ENCODE measurements at regions not wholly inside any gene's neighbourhood (a gene's known extent, or its start where the extent isn't known, plus 50 kb on each side); places are given as distances from the start of the nearest gene placed in this dataset.

- CTCF ChIA-PET = no interaction called here
- Mint-ChIP-seq H3K4me3 (no peak overlapping the region), H3K4me1 (peaks cover 19% of the 10 kb centered on the region), H3K36me3 (no peaks in the 10 kb centered on the region), H3K9me3 (no peaks in the 10 kb centered on the region), H3K27me3 (no peaks in the 10 kb centered on the region), H3K27ac (no peak overlapping the region)
- DNase-seq = no peak
Measured at GRCh38 chr12:107443320-107444090, 242.1 kb upstream of the PWP1 start.

- no peaks in the 10 kb centered on the region for H3K27me3 Mint-ChIP-seq
- H3K9me3 Mint-ChIP-seq = no peaks in the 10 kb centered on the region
- H3K4me3 Mint-ChIP-seq = no peak overlapping the region
Measured at GRCh38 chr12:107444771-107445170, 240.8 kb upstream of the PWP1 start.

GRCh38 chr12:107446476-107446875 is 239.1 kb upstream of the PWP1 start:
- DNase-seq = no peak
- Mint-ChIP-seq H3K27me3 (peaks cover 4% of the 10 kb centered on the region), H3K4me3 (no peak overlapping the region), H3K4me1 (peaks cover 2% of the 10 kb centered on the region), H3K27ac (no peak overlapping the region), H3K9me3 (no peaks in the 10 kb centered on the region), H3K36me3 (no peaks in the 10 kb centered on the region)
- CTCF ChIA-PET = no interaction called here

More at GRCh38 chr12:107444771-107445170, 240.8 kb upstream of the PWP1 start:
- CTCF ChIA-PET = interaction anchor here (0.5 kb wide), 1 partner anchor 233 kb away, joined by 3 read pairs; no protein-coding TSS in a partner anchor
- Mint-ChIP-seq H3K4me1 (peaks cover 9% of the 10 kb centered on the region), H3K27ac (no peak overlapping the region), H3K36me3 (no peaks in the 10 kb centered on the region)
- no peak for DNase-seq

GRCh38 chr12:107447336-107447735 is 238.3 kb upstream of the PWP1 start:
- Mint-ChIP-seq H3K27me3 (peaks cover 4% of the 10 kb centered on the region), H3K4me1 (no peaks in the 10 kb centered on the region), H3K36me3 (no peaks in the 10 kb centered on the region), H3K9me3 (peaks cover 4% of the 10 kb centered on the region), H3K27ac (no peak overlapping the region), H3K4me3 (no peak overlapping the region)
- no peak for DNase-seq
- CTCF ChIA-PET = interaction anchor here (0.9 to 1.4 kb wide), 3 partner anchors 10 to 118 kb away, joined by 3 read pairs; no protein-coding TSS in a partner anchor

GRCh38 chr12:107448198-107448597 is 237.4 kb upstream of the PWP1 start:
- CTCF ChIA-PET = interaction anchor here (0.9 to 1.4 kb wide), 2 partner anchors 9 to 13 kb away, joined by 3 read pairs; no protein-coding TSS in a partner anchor
- Mint-ChIP-seq H3K4me1 (no peaks in the 10 kb centered on the region), H3K36me3 (no peaks in the 10 kb centered on the region), H3K27ac (no peak overlapping the region), H3K9me3 (peaks cover 7% of the 10 kb centered on the region), H3K27me3 (peaks cover 4% of the 10 kb centered on the region), H3K4me3 (no peak overlapping the region)
- DNase-seq = no peak

GRCh38 chr12:107449891-107450290 is 235.7 kb upstream of the PWP1 start:
- Mint-ChIP-seq H3K9me3 (peaks cover 7% of the 10 kb centered on the region), H3K36me3 (no peaks in the 10 kb centered on the region), H3K27me3 (peaks cover 4% of the 10 kb centered on the region), H3K4me1 (no peaks in the 10 kb centered on the region), H3K4me3 (no peak overlapping the region), H3K27ac (no peak overlapping the region)
- CTCF ChIA-PET = interaction anchor here (0.8 kb wide), 1 partner anchor 32 kb away, joined by 3 read pairs; no protein-coding TSS in a partner anchor
- DNase-seq = no peak

- DNase-seq = no peak
- Mint-ChIP-seq H3K36me3 (no peaks in the 10 kb centered on the region), H3K4me1 (no peaks in the 10 kb centered on the region), H3K27ac (no peak overlapping the region), H3K4me3 (no peak overlapping the region), H3K9me3 (peaks cover 7% of the 10 kb centered on the region), H3K27me3 (peaks cover 4% of the 10 kb centered on the region)
- CTCF ChIA-PET = interaction anchor here (0.8 kb wide), 1 partner anchor 32 kb away, joined by 3 read pairs; no protein-coding TSS in a partner anchor
Measured at GRCh38 chr12:107450541-107450940, 235.1 kb upstream of the PWP1 start.

GRCh38 chr12:107451246-107451645 is 234.4 kb upstream of the PWP1 start:
- DNase-seq = no peak
- Mint-ChIP-seq H3K4me3 (no peak overlapping the region), H3K27ac (no peak overlapping the region), H3K27me3 (peaks cover 4% of the 10 kb centered on the region), H3K36me3 (no peaks in the 10 kb centered on the region), H3K4me1 (no peaks in the 10 kb centered on the region), H3K9me3 (peaks cover 7% of the 10 kb centered on the region)
- CTCF ChIA-PET = interaction anchor here (0.5 kb wide), 1 partner anchor 114 kb away, joined by 3 read pairs; no protein-coding TSS in a partner anchor

GRCh38 chr12:107454109-107454830 is 231.3 kb upstream of the PWP1 start:
- Mint-ChIP-seq H3K9me3 (peaks cover 7% of the 10 kb centered on the region), H3K4me3 (no peak overlapping the region), H3K27me3 (peaks cover 4% of the 10 kb centered on the region), H3K36me3 (no peaks in the 10 kb centered on the region), H3K27ac (no peak overlapping the region), H3K4me1 (no peaks in the 10 kb centered on the region)
- CTCF ChIA-PET = no interaction called here
- no peak for DNase-seq

- Mint-ChIP-seq H3K36me3 (no peaks in the 10 kb centered on the region), H3K4me3 (no peak overlapping the region), H3K27me3 (no peaks in the 10 kb centered on the region), H3K9me3 (peaks cover 3% of the 10 kb centered on the region), H3K4me1 (no peaks in the 10 kb centered on the region), H3K27ac (no peak overlapping the region)
- CTCF ChIA-PET = interaction anchor here (1.2 kb wide), 1 partner anchor 10 kb away, joined by 3 read pairs; no protein-coding TSS in a partner anchor
- no peak for DNase-seq
Measured at GRCh38 chr12:107457362-107457935, 228.2 kb upstream of the PWP1 start.

GRCh38 chr12:107458163-107458562 is 227.4 kb upstream of the PWP1 start:
- Mint-ChIP-seq H3K36me3 (no peaks in the 10 kb centered on the region), H3K27ac (no peak overlapping the region), H3K4me3 (no peak overlapping the region), H3K9me3 (no peaks in the 10 kb centered on the region), H3K4me1 (no peaks in the 10 kb centered on the region), H3K27me3 (no peaks in the 10 kb centered on the region)
- CTCF ChIA-PET = no interaction called here
- no peak for DNase-seq

GRCh38 chr12:107458990-107459389 is 226.6 kb upstream of the PWP1 start:
- Mint-ChIP-seq H3K27me3 (no peaks in the 10 kb centered on the region), H3K4me3 (no peak overlapping the region), H3K4me1 (no peaks in the 10 kb centered on the region), H3K36me3 (no peaks in the 10 kb centered on the region), H3K27ac (no peak overlapping the region), H3K9me3 (no peaks in the 10 kb centered on the region)
- DNase-seq = no peak
- CTCF ChIA-PET = no interaction called here

GRCh38 chr12:107459641-107460040 is 226.0 kb upstream of the PWP1 start:
- CTCF ChIA-PET = no interaction called here
- Mint-ChIP-seq H3K27ac (no peak overlapping the region), H3K4me1 (no peaks in the 10 kb centered on the region), H3K27me3 (no peaks in the 10 kb centered on the region), H3K36me3 (no peaks in the 10 kb centered on the region), H3K9me3 (no peaks in the 10 kb centered on the region), H3K4me3 (no peak overlapping the region)
- DNase-seq = no peak

- no peaks in the 10 kb centered on the region for H3K27me3 Mint-ChIP-seq
- no peaks in the 10 kb centered on the region for H3K4me1 Mint-ChIP-seq
- no peaks in the 10 kb centered on the region for H3K36me3 Mint-ChIP-seq
- CTCF ChIA-PET = interaction anchor here (0.8 kb wide), 1 partner anchor 19 kb away, joined by 3 read pairs; no protein-coding TSS in a partner anchor
- H3K4me3 Mint-ChIP-seq = no peak overlapping the region
- DNase-seq = no peak
- no peaks in the 10 kb centered on the region for H3K9me3 Mint-ChIP-seq
- no peak overlapping the region for H3K27ac Mint-ChIP-seq
Measured at GRCh38 chr12:107461222-107461975, 224.2 kb upstream of the PWP1 start.

Measured in activated naive CD4-positive, alpha-beta T cell treated with anti-CD3 and anti-CD28 coated beads, Interleukin-2, amount 10 ng/mL, durations not matched to agents 7 days and 5 days (primary cell).